DND-41 (cell line): ENCODE measurements at regions not wholly inside any gene's neighbourhood (a gene's known extent, or its start where the extent isn't known, plus 50 kb on each side); places are given as distances from the start of the nearest gene placed in this dataset.

Experiments
- EZH2 ChIP-seq: IDR thresholded peaks from 3 replicates; pipeline ENCODE4 v1.6.1; 2012; ENCODE audit warnings: borderline replicate concordance, low read depth, mild to moderate bottlenecking, moderate library complexity, low read length, inconsistent platforms; ENCODE audit not compliant: severe bottlenecking
- TF ChIP-seq, protein P1 (sequence below): IDR thresholded peaks from 2 replicates; pipeline ENCODE4 v1.5.1; 2012; ENCODE audit warnings: borderline replicate concordance, low read length, moderate library complexity, mild to moderate bottlenecking; ENCODE audit not compliant: poor library complexity, severe bottlenecking; ENCODE audit errors: extremely low read depth

DNA sequence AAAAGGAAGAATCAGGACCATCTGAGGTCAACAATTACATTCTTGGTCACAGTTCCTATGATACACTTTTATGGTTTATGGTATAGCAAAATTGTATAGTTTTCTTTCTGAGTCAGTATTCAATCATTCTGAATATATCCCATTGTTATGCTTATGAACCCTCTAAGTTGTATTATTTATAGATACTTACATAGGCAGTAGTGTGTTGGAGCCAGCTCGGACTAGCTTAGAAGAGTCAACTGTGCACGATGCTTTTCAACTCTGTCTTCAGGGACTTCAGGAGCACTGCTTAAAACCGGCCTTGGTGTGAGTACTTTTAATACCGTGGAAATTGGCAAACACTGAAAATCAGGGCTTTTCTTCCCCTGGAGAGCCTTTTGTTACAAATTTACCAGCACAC lies 215.7 kb downstream of the IKZF2 start:
- TF ChIP-seq, protein P1, sequence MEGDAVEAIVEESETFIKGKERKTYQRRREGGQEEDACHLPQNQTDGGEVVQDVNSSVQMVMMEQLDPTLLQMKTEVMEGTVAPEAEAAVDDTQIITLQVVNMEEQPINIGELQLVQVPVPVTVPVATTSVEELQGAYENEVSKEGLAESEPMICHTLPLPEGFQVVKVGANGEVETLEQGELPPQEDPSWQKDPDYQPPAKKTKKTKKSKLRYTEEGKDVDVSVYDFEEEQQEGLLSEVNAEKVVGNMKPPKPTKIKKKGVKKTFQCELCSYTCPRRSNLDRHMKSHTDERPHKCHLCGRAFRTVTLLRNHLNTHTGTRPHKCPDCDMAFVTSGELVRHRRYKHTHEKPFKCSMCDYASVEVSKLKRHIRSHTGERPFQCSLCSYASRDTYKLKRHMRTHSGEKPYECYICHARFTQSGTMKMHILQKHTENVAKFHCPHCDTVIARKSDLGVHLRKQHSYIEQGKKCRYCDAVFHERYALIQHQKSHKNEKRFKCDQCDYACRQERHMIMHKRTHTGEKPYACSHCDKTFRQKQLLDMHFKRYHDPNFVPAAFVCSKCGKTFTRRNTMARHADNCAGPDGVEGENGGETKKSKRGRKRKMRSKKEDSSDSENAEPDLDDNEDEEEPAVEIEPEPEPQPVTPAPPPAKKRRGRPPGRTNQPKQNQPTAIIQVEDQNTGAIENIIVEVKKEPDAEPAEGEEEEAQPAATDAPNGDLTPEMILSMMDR = no peak
- TF ChIP-seq EZH2 = no peak
